AG08396 (cell line): ENCODE measurements at regions not wholly inside any gene's neighbourhood (a gene's known extent, or its start where the extent isn't known, plus 50 kb on each side); places are given as distances from the start of the nearest gene placed in this dataset.

Experiments used
- DNase-seq: peaks from one replicate; pipeline ENCODE4 v3.0.0; 2012; ENCODE audit warnings: low spot score, mixed read lengths

DNA sequence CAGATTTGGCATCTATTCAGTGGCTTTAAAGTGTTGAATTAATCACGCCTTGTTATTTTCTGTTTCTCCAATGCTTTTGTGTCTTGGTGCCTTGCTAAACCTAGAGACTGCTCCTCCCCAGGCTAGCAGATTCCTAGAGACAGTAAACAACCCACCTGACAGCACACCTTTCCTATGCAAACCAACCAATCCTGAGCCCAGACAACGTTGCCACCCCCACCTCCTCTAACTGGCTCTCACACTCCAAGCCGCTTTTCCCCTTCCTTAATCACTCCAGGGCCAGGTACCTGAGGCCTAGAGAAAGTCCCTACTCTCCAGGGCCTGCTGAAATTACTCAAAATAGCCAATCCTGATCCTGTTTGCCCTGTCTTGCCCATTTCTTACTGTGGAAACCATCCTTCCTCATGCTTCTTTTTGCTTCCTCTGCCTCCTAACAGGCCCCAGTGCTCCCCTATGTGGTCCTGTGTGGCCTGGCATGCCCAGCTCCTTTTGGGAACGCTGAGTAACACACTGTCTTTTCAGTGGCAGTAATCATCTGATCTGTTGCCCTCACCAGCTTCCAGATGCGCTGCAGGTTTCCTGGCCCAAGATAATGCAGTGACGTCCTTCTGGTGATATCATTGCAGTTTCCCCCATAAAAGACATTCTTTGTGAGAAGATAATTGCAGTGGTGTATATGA, 53.4 kb downstream of the GAS1 start:
- DNase-seq = no peak

DNA sequence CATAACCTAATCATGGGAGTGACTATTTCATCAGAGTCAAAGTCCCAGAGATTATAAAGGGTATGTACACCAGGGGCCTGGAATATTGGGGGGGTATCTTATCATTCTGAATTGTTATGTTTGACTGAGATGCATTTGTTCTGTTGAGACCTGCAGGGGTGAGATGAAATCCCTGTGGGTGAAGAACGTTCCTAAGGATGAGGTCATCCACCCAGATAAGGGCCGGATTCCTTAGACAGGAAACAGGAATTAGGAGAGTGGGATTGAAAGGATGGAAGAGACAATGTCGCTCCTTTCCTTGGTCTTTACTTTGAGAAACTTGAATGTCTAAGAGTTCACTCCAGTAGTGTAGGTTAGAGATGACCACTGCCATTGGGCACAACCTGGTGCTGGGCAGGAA, 54.7 kb downstream of the GAS1 start:
- DNase-seq = no peak

DNA sequence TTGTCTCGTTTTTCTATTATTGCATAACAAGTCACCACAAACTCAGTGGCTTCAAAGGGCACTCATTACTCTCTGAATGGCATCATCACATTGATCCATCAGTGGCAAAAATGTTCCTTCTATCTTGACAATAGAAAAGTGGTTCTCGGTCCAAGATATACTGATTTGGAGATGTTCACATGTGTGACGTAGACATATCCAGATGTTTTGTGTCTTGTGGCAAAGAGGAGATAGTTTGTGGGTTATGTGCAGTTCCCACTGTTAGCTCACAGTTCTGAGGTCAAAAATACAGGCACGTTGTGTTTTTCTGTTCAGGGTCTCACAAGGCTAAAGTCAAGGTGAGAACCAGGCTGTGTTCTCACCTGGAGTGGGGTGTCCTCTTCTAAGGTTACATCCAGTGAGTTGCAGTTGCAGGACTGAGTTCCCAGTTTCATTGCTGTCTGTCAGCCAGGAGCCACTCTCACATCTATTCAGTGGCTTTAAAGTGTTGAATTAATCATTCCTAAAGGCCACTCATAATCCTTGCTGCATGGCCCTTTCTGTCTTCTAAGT, 55.3 kb downstream of the GAS1 start:
- no peak for DNase-seq

DNA sequence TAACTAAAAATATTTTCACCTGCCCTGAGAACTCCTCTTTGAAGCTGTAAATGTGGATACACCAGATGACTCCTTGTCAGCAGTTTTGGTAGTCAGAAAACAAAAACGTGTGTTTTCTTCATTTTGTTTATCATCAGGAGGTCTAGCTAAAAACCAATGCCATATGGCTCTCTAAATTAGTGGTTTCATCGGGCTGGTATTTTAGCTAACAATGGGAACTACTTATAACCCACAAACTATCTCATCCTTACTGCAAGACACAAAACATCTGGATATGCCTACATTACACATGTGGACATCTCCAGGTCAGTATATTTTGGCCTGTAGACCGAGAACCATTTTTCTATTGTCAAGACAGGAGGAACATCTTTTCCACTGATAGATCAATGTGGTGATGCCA, 56.2 kb downstream of the GAS1 start:
- no peak for DNase-seq

DNA sequence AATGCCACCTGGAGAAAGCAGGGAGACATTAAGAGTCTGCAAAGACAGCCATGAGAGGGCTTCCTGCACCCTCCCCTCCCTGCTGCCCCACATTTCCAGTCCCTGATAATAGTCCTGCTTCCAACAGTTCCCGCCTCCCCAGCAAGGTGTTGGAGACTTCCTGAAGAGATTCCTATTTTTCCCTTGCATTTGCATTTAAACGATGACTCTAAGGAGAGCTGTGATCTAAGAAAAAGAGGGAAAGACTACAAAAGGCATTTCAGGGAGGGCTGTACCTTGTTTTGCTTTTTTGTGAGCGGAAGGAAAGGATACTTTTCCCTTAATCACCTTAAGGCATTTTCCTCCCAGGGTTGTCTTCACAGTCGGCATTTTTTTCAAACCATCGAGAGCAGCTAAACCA, 62.1 kb downstream of the GAS1 start:
- no peak for DNase-seq

DNA sequence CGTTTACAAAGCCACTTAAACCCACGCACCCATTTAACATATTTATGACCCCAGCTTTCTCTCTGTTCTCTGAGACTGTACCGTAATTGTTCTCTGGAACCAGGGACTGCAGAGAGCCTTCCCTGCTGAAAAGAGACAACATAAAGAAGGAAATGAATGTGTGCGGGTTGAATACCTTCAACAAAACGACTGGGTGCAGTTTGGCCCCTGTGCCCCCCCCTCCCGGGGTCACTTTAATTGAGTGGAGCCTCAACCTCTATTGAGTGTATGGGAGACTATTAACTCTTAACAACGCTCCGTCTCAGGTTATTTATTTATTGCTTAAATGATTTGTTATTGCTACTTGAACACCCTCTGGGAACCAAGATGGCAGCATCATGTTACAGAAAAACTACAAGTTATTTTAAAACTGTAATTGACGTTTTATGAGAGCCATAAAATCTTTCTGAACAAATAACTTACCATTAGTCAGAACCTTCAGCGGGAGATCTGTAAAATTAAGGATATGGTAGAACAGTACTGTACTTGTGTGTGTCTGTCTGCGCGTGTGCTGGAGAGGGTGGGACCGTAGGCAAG, 70.6 kb downstream of the GAS1 start:
- no peak for DNase-seq

DNA sequence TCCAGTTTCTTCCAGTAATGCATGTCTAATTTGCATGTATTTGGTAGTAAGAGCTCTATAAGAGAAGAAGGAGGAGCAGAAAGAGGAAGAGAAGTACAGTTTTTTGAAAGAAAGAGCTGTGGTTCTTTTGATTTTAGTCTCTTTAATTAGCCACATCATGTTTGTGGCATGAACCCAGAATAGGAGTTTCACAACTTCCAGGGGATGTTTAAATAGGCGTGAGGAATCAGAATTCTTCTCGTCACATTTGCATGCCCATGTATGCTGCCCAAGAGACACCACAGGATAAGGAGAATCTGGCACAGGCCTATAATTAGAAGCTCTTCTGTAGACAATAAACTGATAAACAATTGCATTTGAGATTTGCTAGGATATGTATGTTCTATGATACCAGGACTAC, 78.7 kb downstream of the GAS1 start:
- no peak for DNase-seq

DNA sequence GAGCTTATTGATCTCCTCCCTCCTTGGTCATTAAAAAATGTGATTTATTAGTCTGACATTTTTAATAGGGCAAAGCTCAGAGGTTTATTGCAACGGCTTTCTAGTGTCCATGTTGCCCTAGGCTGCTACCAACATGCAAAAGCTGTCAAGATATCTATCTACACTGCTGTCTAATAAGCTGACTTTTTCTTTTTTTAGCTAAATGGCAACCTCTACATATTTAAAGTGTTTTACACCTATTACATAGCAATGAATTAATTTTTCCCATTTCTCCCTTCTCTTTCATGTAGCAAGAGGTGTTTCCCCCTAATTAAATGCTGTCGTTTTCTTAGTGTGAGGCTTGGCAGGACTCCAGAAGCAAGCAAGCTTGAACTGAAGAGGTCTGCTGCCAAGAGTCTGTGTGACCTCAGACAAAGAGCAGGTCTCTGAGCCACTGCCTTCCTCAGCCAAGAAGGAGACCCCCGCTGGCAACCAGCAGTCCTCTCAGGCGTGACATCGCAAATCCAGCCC, 79.4 kb downstream of the GAS1 start:
- no peak for DNase-seq

DNA sequence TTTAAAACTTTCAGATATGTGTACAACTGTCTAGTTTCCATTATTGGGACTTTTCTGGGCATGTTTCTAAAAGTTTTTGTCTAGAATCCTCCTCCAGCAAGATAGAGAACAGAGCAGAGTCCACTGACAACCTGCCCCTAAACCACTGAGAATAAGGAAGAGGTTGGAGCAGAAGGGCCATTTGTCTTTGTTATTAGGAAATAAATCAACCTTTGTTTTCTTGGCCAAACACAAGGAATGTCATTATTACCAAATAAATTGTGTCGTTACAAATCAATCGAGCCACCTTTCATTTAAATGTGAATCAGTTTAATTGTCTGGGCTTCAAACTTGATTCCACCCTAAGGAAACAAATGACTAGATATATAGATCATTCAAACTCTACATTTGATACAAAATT, 81.4 kb downstream of the GAS1 start:
- DNase-seq = no peak

DNA sequence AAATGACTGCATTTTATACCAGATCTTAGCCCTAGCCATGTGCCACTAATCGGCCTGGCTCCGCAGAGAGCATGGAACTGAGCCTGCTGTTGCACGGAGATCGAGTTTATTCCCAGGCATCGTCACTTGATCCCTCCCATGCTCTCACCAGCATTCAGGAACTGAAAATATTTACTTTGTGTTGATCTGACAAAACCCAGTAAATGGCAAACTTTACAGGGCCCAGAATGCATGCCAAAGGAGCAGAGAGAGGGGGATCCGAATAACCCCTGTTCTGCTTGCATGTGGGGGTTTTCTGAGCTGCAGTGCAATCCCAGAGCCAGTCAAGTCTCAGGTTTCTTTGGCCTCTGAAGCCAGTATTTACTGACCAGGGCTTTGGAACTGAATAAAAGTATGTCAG, 87.3 kb downstream of the GAS1 start:
- DNase-seq = no peak

DNA sequence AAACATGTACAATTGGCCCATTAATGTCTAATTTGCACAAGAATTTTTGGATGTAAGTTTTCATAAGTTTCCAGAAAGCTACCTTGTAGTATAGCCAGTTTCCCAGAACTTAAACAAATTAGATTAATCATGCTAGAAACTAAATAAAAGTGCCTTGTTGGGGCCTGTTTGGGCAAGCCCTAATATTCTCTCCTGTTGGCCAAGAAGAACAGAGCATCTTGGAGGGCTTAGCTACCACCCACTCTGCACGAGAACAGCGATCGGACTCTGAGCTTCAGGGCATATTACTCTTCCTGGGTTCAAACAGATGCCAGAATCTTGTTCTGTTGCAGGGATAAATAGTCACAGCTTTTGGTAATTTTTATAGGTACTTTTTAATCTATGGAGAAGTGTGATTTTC, 88.2 kb downstream of the GAS1 start:
- DNase-seq = no peak

DNA sequence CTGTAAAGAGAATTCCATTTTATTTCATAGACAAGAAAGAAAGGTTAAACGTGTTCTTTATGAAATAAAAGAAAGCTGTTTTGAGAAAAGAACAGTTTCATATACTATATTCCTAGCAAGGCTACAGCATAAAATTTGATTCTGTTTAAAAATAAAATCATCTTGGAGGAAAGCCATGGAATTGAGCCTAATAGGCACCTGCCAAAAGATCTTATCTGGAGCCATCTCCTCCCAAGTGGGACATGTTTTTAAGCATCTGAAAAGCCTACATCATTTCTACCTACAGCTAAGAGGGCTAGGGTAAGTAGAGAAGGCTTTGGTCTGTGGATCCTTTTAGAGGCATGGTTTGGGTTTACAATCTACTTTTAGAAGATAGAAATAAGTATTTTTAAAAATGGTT, 89.3 kb downstream of the GAS1 start:
- no peak for DNase-seq

DNA sequence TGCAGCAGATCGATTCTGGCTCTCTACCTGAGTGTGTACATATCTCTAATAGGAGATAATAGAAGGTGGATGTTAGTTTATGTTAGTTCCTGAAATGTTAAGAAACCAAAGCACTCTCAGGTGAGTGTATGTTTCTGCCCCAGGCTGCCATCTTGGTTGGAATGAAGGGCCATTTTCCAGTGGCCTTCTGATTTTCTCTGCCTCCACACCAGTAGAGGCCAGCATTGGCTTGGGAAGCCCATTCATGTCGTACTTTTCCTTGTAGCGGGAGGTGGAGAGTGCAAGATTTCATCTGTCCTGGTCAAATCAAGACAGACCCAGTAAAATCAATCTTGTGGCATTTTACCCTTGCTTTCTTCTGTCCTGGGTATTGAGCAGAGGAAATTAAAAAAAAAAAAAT, 91.0 kb downstream of the GAS1 start:
- no peak for DNase-seq

DNA sequence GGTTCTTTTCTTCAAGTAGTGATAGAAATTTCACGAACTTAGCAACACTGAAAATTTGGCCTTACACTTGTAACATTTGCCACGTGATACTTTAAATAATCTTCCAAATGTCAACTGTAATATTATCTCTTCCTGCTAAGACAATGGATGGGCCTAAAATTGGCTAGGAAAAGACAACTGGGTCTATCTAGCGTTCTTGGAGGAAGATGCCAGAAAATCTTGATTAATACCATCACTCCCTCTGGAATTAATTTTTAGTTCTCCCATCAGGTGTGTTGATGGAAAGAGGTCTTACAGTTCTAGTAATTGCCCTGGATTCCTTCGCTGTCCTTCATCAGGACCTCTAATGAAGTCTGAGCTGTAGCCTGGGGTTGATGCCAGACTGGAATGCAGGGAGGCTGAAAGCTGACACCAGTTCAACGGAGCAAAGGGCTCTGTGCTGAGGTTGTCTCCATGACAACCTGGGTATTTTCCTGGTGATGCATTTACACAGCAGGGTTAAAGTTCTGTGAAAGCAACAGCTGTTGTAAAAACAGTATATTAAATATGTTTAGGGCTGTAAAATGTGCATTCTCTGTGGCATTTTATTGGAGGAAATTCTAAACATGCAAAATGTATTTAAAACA, 92.3 kb downstream of the GAS1 start:
- DNase-seq = peak; percentile 64

DNA sequence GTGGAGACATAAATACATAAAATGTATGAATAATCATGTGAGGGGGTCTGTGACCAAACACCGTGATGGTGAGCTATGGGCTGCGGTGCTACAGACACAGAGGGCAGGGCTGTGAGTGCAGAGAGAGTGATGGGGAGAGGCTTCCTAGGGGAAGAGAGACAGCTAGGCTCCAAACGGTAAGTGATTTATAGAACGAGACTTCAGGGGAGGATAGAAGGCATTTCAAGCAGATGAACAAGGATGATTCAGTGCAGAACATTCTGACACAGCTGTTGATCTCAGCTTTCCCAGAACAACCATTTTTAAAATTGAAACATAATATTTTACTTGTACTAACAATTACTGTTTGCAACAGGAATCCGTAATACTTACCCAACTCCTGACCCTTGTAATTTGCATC, 100.7 kb downstream of the GAS1 start:
- no peak for DNase-seq

DNA sequence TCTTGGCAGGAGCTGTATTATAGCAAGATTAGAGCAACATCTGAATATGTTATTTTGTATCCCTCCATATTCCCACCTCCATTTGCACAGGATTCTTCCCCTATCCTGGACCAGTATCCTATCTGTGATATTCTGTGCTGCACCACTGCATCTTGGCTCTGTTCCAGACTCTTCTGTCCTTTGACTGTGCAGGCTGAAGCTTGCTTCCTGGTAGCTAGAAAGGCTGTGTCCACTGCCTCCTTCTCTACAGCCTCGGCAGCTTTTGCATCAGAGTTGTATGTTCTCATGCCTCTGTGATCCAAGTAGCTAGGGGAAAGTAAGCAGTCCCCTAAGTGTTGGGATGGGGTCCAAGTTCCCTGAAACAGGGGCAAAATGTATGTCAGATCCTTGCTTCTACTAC, 104.1 kb downstream of the GAS1 start:
- DNase-seq = no peak

DNA sequence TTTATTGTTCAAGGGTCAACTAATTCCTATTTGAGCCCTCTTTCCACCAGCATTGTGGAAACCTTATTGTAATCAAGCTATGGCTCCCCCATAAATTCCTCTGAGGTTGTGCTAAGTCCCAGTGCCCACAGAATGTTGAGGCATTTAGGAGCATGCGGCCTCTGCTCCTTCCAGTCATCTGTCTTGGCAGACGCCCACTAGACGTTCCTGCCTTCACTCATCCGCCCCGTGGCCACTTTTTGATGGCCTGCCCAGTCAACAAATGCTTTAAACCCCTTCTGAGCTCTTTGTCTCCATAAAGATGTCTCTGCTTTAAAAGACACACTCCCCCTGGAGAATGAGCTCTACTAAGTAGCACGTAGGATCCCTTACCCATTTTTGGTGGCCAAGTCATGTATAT, 104.7 kb downstream of the GAS1 start:
- no peak for DNase-seq

DNA sequence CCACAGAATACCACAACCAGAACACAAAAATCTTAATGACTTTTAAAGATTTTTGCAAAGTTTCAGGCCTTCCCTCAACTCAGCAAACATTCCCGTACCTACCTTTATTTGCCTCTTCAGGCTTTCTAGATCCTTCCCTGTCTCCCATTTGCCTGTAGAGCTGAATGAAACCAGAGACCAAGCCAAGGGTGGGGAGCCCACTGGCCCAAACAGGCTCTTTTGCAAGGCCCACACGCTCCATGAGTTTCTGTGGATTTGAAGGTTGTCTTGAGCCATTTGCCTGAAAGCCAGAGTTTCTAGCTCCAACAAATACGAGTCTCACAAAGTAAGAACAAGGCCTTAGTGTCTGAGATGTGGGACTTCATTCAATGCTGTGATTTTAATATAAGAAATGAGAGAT, 107.8 kb downstream of the GAS1 start:
- no peak for DNase-seq

DNA sequence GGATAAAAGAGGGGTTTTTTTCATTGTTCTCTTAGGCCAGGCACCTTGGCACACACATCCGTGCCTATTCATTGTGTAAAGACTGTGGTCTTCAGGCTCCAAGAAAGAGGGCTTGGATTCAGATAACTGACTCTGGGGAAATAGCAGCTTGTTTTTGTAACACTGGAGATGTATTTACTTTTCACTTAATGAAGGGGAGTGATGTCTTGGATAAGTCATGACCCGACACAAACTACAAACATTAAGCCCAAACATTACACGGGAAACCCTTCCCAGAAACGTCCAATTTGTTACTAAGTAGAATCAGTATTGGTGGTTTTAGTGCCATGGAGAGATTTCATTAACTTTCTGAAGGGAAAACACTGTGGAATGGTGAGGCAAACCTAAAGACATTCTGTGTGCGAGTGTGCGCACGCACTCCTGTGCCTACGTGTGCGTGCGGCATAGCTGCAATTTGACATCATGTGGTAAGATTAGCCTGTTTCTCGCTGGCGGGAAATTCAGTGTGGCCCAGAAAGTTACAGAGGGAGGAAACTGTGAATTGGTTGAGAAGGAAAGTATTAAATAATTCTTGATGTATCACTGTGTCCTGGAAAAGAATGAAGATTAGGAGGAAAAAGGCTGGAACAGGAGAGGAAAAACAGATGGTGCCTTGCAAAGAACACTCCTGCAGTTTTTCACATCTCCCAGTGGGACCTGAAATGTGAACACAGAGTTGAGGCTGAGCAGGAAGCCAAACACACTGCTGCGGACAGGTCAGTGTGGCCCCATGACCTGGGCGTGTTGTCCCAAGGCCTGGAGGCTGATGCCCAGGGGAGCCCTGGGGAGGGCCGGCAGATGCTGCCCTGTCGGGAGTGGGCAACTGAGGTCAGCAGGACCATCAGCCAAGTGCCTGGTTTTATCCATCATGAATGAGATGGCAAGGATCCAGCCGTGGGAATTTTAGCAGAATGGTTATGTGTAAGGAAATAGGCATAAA, 108.5 kb downstream of the GAS1 start:
- DNase-seq = no peak

DNA sequence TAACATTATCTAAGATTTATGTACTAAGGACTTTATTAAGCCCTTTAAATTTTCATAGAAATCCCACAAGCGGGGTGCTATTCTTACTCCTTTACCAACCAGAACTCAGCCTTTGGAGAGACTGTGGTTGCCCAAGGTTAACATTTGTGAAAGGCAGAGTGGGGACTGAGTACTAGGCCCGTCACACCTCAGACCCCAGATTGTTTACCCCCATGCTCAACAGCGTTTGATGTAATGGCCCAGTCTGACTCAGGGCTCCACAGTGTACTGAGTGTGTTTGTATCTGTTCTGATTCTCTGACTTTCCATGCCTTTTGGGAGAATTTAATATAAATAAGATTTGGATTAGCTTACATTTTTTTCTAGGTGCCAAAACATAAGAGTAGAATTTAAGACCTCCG, 110.0 kb downstream of the GAS1 start:
- DNase-seq = no peak

DNA sequence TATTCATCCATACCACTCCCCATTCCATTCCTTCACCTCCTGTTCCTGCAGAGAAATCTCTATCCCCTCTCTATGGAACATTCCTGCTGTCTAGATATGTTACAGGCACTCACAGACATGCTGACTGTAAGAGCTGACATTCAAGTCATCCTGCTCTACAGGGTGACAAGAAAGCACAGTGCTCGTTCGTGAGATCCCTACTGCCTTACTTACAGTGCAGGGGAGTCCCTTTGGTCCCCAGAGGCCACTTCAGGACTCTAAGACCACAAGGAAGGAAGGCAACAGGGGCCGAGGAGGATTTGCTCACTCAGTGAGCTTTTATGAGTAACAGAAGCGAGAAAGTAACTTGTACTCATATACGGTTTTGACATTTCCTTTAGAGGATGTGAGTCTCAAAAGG, 110.5 kb downstream of the GAS1 start:
- no peak for DNase-seq

DNA sequence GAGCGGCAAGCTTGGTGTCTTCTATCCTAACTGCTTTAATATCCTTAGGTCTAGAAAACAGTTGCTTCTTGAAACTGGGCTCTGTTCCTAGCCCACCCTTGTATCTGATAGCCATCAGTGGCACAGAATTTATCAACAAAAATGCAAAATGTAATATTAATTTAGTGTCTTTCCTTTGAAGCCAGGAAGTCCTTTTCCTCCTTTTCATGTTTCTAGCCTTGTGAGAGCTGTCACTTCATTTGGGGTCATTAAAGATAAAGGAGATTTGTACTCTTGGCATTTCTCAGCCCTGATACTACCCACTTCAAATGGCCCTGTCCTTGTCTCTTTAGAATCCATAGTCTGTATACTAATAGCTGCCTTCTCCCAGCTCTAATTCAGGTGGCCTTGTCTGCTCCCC, 111.0 kb downstream of the GAS1 start:
- no peak for DNase-seq
